ENCODE measurements at regions not wholly inside any gene's neighbourhood (a gene's known extent, or its start where the extent isn't known, plus 50 kb on each side); places are given as distances from the start of the nearest gene placed in this dataset.

GRCh38 chr5:144972317-144972716, 801.6 kb downstream of the KCTD16 start:
- Histone ChIP-seq H4K8ac (ENCODE audit: low read depth in 2 of 2, low read length in 2 of 2) (no peak overlapping the region), H3K4ac (ENCODE audit: low read depth, low read length) (no peak overlapping the region), H3K4me3 (ENCODE audit: insufficient read depth, low read depth, low read length) (no peak overlapping the region), H3K23ac (ENCODE audit: low read depth, low read length) (no peak overlapping the region), H3K9ac (ENCODE audit: low read depth, low read length) (no peak overlapping the region), H3K56ac (ENCODE audit: extremely low read depth, insufficient read depth, low read length) (no peak overlapping the region), H3K9me3 (ENCODE audit: control insufficient read depth, insufficient read depth, low read length) (no peaks in the 10 kb centered on the region), H3K18ac (ENCODE audit: low read depth, low read length) (no peak overlapping the region), H4K91ac (ENCODE audit: insufficient read depth, low read depth, low read length) (no peak overlapping the region), H3K79me1 (ENCODE audit: low read depth in 1 of 2, low read length in 2 of 2) (no peaks in the 10 kb centered on the region), H2AFZ (replicated peaks; ENCODE audit: low read length, poor library complexity) (no peak overlapping the region), H2BK15ac (ENCODE audit: low read depth, low read length) (no peak overlapping the region), H3K4me1 (ENCODE audit: control insufficient read depth, insufficient read depth, low read length) (no peaks in the 10 kb centered on the region), H3K14ac (replicated peaks; ENCODE audit: low read depth, low read length) (no peak overlapping the region), H3K27ac (ENCODE audit: insufficient read depth, low read length) (no peak overlapping the region), H4K5ac (ENCODE audit: low read depth, low read length) (no peak overlapping the region), H4K20me1 (ENCODE audit: insufficient read depth, low read length) (no peaks in the 10 kb centered on the region), H3K4me2 (ENCODE audit: low read depth, low read length) (no peak overlapping the region), H2BK120ac (ENCODE audit: low read depth, low read length) (no peak overlapping the region), H2AK9ac (replicated peaks; ENCODE audit: low read depth, low read length, poor library complexity) (no peak overlapping the region), H3K9me1 (ENCODE audit: insufficient read depth, low read length) (no peaks in the 10 kb centered on the region), H3K36me3 (ENCODE audit: control insufficient read depth, insufficient read depth, low read length) (no peaks in the 10 kb centered on the region), H2AK5ac (ENCODE audit: low read depth, low read length) (no peak overlapping the region), H2BK20ac (ENCODE audit: low read depth, low read length) (no peak overlapping the region), H2BK5ac (ENCODE audit: low read depth, low read length, poor library complexity, severe bottlenecking) (no peak overlapping the region), H3K27me3 (ENCODE audit: control insufficient read depth, insufficient read depth, low read length) (no peaks in the 10 kb centered on the region)
- ChIA-PET POLR2A (ENCODE audit: unreplicated experiment) (no interaction called here), CTCF (no interaction called here)
- TF ChIP-seq RCOR1 (IDR thresholded peaks at IDR 0.05; ENCODE audit: insufficient replicate concordance, low read length) (no peak), SMC3 (IDR thresholded peaks at IDR 0.05; ENCODE audit: low read depth, low read length) (no peak), MAFK (IDR thresholded peaks at IDR 0.05; ENCODE audit: low read depth, low read length) (no peak), ELK1 (IDR thresholded peaks at IDR 0.05; ENCODE audit: borderline replicate concordance, low read depth, low read length) (no peak), RAD21 (IDR thresholded peaks at IDR 0.05; ENCODE audit: low read length) (no peak), CEBPB (IDR thresholded peaks at IDR 0.05; ENCODE audit: low read depth, low read length) (no peak), POLR2A (IDR thresholded peaks at IDR 0.05; ENCODE audit: low read depth, low read length) (no peak), FOS (IDR thresholded peaks at IDR 0.05; ENCODE audit: low read depth, low read length) (no peak), BHLHE40 (IDR thresholded peaks at IDR 0.05; ENCODE audit: low read depth, low read length) (no peak), CTCF (conservative IDR thresholded peaks at IDR 0.05; ENCODE audit: low read depth, low read length) (no peak), MXI1 (IDR thresholded peaks at IDR 0.05; ENCODE audit: borderline replicate concordance, low read depth, low read length) (no peak), CHD1 (IDR thresholded peaks at IDR 0.05; ENCODE audit: low read depth, low read length) (no peak), MAZ (IDR thresholded peaks at IDR 0.05; ENCODE audit: borderline replicate concordance, low read depth, low read length) (no peak), USF2 (IDR thresholded peaks at IDR 0.05; ENCODE audit: low read depth, low read length) (no peak), RFX5 (IDR thresholded peaks at IDR 0.05; ENCODE audit: low read depth, low read length) (no peak), NFE2L2 (IDR thresholded peaks at IDR 0.05; ENCODE audit: low read depth, low read length) (no peak)
- in situ Hi-C loops (cut with MboI; ENCODE audit: low sequenced_read_pairs) = no loop called here
- no TSS peak for BruUV-seq (replicated peaks)
- intact Hi-C loops (cut with micrococcal nuclease) = no loop called here
- no peak for DNase-seq
- dilution Hi-C loops (cut with HindIII; ENCODE audit: low sequenced_read_pairs, unreplicated experiment) = no loop called here
- 0 out of 2 replicates have a peak, but pooled peaks have one; percentile 21 for ATAC-seq (ENCODE audit: low read depth)
- no CpG with 5 or more reads among the region's 3 CpGs for WGBS, 2 experiments (ENCODE audit: extremely low coverage in 2 of 2, insufficient read length in 1 of 2)

Measured in IMR-90 (cell line).